ENCODE measurements at regions not wholly inside any gene's neighbourhood (a gene's known extent, or its start where the extent isn't known, plus 50 kb on each side); places are given as distances from the start of the nearest gene placed in this dataset.

- no peak overlapping the region for H3K4me2 ChIP-seq
- ChIA-PET POLR2A (no interaction called here), CTCF (interaction anchor here (1.5 kb wide), 1 partner anchor 248 kb away, joined by 3 read pairs; no protein-coding TSS in a partner anchor)
- H3K4me3 ChIP-seq = no peak overlapping the region
- H3K4me1 ChIP-seq = no peaks in the 10 kb centered on the region
- no peaks in the 10 kb centered on the region for H3K9me3 ChIP-seq
- FAIRE-seq (no peak), ATAC-seq (no peak), DNase-seq (ENCODE audit: low read depth in 1 of 2, low spot score in 1 of 2) (no peak)
- TF ChIP-seq MAFK (IDR thresholded peaks at IDR 0.05; ENCODE audit: partially characterized antibody) (no peak), EP300 (IDR thresholded peaks at IDR 0.05) (no peak), ZC3H11A (IDR thresholded peaks at IDR 0.05) (no peak), HOXB13 (CRISPR knock-in tag; IDR thresholded peaks at IDR 0.05; ENCODE audit: low read depth) (no peak), CHD4 (IDR thresholded peaks at IDR 0.05; ENCODE audit: borderline replicate concordance) (no peak), RFX5 (IDR thresholded peaks at IDR 0.05) (no peak), EHF (CRISPR knock-in tag; IDR thresholded peaks at IDR 0.05) (no peak), HEYL (CRISPR knock-in tag; IDR thresholded peaks at IDR 0.05) (no peak), PBX3 (IDR thresholded peaks at IDR 0.05) (no peak)
- H3K27ac ChIP-seq = no peak overlapping the region
- 84% methylated on average over 4 of the region's 4 CpGs for WGBS (ENCODE audit: missing lambda C conversion rate)
Measured at GRCh38 chr2:173818285-173818684, 146.9 kb downstream of the SP3 start.

GRCh38 chr2:173819852-173820251 is 145.3 kb downstream of the SP3 start:
- H3K4me2 ChIP-seq = no peak overlapping the region
- no peak overlapping the region for H3K27ac ChIP-seq
- DNase-seq (ENCODE audit: low read depth in 1 of 2, low spot score in 1 of 2) = no peak
- ATAC-seq = no peak
- H3K9me3 ChIP-seq = no peaks in the 10 kb centered on the region
- no peak overlapping the region for H3K4me3 ChIP-seq
- POLR2A ChIA-PET = no interaction called here
- whole genome bisulfite sequencing (ENCODE audit: missing lambda C conversion rate) = 79% methylated on average over 5 of the region's 5 CpGs
- TF ChIP-seq TP53 (CRISPR knock-in tag; IDR thresholded peaks at IDR 0.05) (no peak), ZNF302 (CRISPR knock-in tag; IDR thresholded peaks at IDR 0.05) (no peak), MAFK (IDR thresholded peaks at IDR 0.05; ENCODE audit: partially characterized antibody) (no peak), BHLHE40 (IDR thresholded peaks at IDR 0.05; ENCODE audit: low read depth, low read length) (no peak), CHD2 (IDR thresholded peaks at IDR 0.05; ENCODE audit: low read length, partially characterized antibody) (no peak), HOXB5 (CRISPR knock-in tag; IDR thresholded peaks at IDR 0.05) (no peak), NFE2L2 (conservative IDR thresholded peaks at IDR 0.05; ENCODE audit: low read length) (no peak), HOXA7 (CRISPR knock-in tag; IDR thresholded peaks at IDR 0.05) (no peak), CHD4 (IDR thresholded peaks at IDR 0.05; ENCODE audit: borderline replicate concordance) (no peak), ZSCAN20 (CRISPR knock-in tag; IDR thresholded peaks at IDR 0.05) (no peak), FOXS1 (CRISPR knock-in tag; IDR thresholded peaks at IDR 0.05) (no peak), SMC3 (IDR thresholded peaks at IDR 0.05) (no peak), ZC3H11A (IDR thresholded peaks at IDR 0.05) (no peak), EHMT2 (IDR thresholded peaks at IDR 0.05; ENCODE audit: low read depth) (no peak)
- CTCF ChIA-PET = interaction anchor here (1.2 kb wide), 1 partner anchor 14 kb away, joined by 4 read pairs; no protein-coding TSS in a partner anchor
- FAIRE-seq = no peak
- no peaks in the 10 kb centered on the region for H3K4me1 ChIP-seq

- ChIA-PET POLR2A (no interaction called here), CTCF (no interaction called here)
- H3K9me3 ChIP-seq = no peaks in the 10 kb centered on the region
- H3K4me2 ChIP-seq = no peak overlapping the region
- no peak for ATAC-seq
- TF ChIP-seq MYC (IDR thresholded peaks at IDR 0.05; ENCODE audit: borderline replicate concordance, low read length) (no peak), TFCP2L1 (CRISPR knock-in tag; IDR thresholded peaks at IDR 0.05) (no peak), E2F6 (IDR thresholded peaks at IDR 0.05; ENCODE audit: borderline replicate concordance, low read depth) (no peak)
- FAIRE-seq = no peak
- WGBS (ENCODE audit: missing lambda C conversion rate) = 68% methylated on average over 9 of the region's 9 CpGs
- no peak overlapping the region for H3K4me3 ChIP-seq
- no peaks in the 10 kb centered on the region for H3K4me1 ChIP-seq
- DNase-seq (ENCODE audit: low read depth in 1 of 2, low spot score in 1 of 2) = no peak
- no peak overlapping the region for H3K27ac ChIP-seq
Measured at GRCh38 chr2:173821451-173821850, 143.7 kb downstream of the SP3 start.

Data from A549 (cell line).